GM12878 (cell line): ENCODE measurements at regions not wholly inside any gene's neighbourhood (a gene's known extent, or its start where the extent isn't known, plus 50 kb on each side); places are given as distances from the start of the nearest gene placed in this dataset.

Experiments
- EP300 ChIP-seq, 2 experiments: fragments of 150-350 bp in 1 of 2; IDR thresholded peaks; 2 replicates each; pipeline ENCODE4 v1.6.1; 2011 to 2012; ENCODE audit warnings: low read depth in 2 of 2, low read length in 2 of 2, borderline replicate concordance in 1 of 2, improper control_type of control experiment in 1 of 2, inconsistent platforms in 1 of 2; ENCODE audit not compliant: control insufficient read depth in 1 of 2
- ESRRA ChIP-seq: IDR thresholded peaks from 2 replicates; pipeline ENCODE4 v1.6.1; 2012; ENCODE audit warnings: mild to moderate bottlenecking, low read length, improper control_type of control experiment
- RAD21 ChIP-seq: IDR thresholded peaks from 2 replicates; pipeline ENCODE4 v1.6.1; 2011; ENCODE audit warnings: mild to moderate bottlenecking, low read depth, low read length, moderate library complexity; ENCODE audit not compliant: insufficient read depth
- REST ChIP-seq: IDR thresholded peaks from 2 replicates; pipeline ENCODE4 v1.6.1; 2012; ENCODE audit warnings: mild to moderate bottlenecking, low read depth, low read length
- SPI1 ChIP-seq: IDR thresholded peaks from 2 replicates; pipeline ENCODE4 v1.6.1; 2011; ENCODE audit warnings: low read depth, mild to moderate bottlenecking, low read length, moderate library complexity, borderline replicate concordance; ENCODE audit not compliant: insufficient read depth
- ZBED1 ChIP-seq: IDR thresholded peaks from 2 replicates; pipeline ENCODE4 v1.6.1; 2016; ENCODE audit warnings: borderline replicate concordance
- TF ChIP-seq, protein P1 (sequence below), 3 experiments: IDR thresholded peaks in 2 of 3; conservative IDR thresholded peaks in 1 of 3; 2 replicates each; pipeline ENCODE4 v1.5.1; 2011; ENCODE audit warnings: low read depth in 3 of 3, low read length in 3 of 3, mild to moderate bottlenecking in 3 of 3, control low read depth in 2 of 3, moderate library complexity in 2 of 3, inconsistent platforms in 1 of 3, mixed read lengths in 1 of 3; ENCODE audit not compliant: control insufficient read depth in 2 of 3, insufficient read depth in 1 of 3; ENCODE audit errors: extremely low read depth in 1 of 3

DNA sequence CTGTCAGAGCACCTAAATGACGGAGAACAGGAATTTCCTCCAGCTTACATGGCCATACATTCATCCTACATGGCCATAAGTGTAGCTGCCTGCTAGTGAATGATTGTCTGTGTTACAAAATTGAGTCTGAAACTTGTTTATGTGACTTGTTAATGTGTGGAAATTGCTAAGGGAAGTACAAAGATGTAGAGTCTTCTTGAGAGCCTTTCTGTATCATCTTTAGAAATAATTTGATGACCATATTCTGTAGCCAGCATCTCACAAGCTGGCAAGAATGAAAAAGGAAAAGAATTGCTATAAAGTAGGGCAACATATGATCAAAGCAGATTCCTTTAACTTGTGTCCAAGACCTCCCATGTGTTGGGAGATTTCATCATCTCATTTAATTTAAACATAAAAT lies 339.2 kb upstream of the LRRC7 start:
- TF ChIP-seq, protein P1, sequence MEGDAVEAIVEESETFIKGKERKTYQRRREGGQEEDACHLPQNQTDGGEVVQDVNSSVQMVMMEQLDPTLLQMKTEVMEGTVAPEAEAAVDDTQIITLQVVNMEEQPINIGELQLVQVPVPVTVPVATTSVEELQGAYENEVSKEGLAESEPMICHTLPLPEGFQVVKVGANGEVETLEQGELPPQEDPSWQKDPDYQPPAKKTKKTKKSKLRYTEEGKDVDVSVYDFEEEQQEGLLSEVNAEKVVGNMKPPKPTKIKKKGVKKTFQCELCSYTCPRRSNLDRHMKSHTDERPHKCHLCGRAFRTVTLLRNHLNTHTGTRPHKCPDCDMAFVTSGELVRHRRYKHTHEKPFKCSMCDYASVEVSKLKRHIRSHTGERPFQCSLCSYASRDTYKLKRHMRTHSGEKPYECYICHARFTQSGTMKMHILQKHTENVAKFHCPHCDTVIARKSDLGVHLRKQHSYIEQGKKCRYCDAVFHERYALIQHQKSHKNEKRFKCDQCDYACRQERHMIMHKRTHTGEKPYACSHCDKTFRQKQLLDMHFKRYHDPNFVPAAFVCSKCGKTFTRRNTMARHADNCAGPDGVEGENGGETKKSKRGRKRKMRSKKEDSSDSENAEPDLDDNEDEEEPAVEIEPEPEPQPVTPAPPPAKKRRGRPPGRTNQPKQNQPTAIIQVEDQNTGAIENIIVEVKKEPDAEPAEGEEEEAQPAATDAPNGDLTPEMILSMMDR (IDR thresholded peaks at IDR 0.05 in 2 of 3, conservative IDR thresholded peaks at IDR 0.05 in 1 of 3; ENCODE audit: control insufficient read depth in 2 of 3, extremely low read depth in 1 of 3, insufficient read depth in 1 of 3, low read depth in 3 of 3, low read length in 3 of 3): no peak
- TF ChIP-seq RAD21: no peak
- TF ChIP-seq REST: no peak
- no peak for TF ChIP-seq EP300 (IDR thresholded peaks at IDR 0.05; ENCODE audit: borderline replicate concordance in 1 of 2, control insufficient read depth in 1 of 2, low read depth in 2 of 2, low read length in 2 of 2)
- TF ChIP-seq ESRRA: no peak
- no peak for TF ChIP-seq SPI1
- TF ChIP-seq ZBED1: no peak
